ENCODE measurements at regions not wholly inside any gene's neighbourhood (a gene's known extent, or its start where the extent isn't known, plus 50 kb on each side); places are given as distances from the start of the nearest gene placed in this dataset.

DNA sequence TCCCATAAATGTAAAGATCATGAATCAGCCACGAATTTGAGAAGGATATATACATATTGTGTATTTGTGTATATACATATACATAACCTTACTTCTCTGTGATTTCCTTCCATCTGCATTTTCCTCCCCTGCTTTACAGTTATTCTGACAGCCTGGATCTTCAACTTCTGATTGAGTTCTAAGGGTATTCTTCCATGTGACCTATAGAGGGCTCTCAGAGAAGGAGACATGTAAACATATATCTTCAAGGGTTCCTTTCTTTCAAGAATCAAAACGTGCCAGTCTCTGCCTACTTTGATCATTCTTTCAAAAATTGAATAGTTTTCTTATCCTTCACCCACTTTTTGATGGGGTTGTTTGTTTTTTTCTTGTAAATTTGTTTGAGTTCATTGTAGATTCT, 453.7 kb upstream of the POT1 start:
- H3K9me3 ChIP-seq: no peaks in the 10 kb centered on the region
- no peaks in the 10 kb centered on the region for H3K36me3 ChIP-seq
- 35 to 39% methylated on average over 2 of the region's 2 CpGs for WGBS, 2 donors
- DNase-seq: no peak
- H3K27me3 ChIP-seq: no peaks in the 10 kb centered on the region
- H3K4me1 ChIP-seq: no peaks in the 10 kb centered on the region
- intact Hi-C loops (cut with DNase I): no loop called here
- no peak overlapping the region for H3K27ac ChIP-seq
- H3K4me3 ChIP-seq (replicated peaks in 1 of 3): no peak overlapping the region
- no peak for TF ChIP-seq POLR2A (IDR thresholded peaks at IDR 0.05)
- TF ChIP-seq, protein P1, sequence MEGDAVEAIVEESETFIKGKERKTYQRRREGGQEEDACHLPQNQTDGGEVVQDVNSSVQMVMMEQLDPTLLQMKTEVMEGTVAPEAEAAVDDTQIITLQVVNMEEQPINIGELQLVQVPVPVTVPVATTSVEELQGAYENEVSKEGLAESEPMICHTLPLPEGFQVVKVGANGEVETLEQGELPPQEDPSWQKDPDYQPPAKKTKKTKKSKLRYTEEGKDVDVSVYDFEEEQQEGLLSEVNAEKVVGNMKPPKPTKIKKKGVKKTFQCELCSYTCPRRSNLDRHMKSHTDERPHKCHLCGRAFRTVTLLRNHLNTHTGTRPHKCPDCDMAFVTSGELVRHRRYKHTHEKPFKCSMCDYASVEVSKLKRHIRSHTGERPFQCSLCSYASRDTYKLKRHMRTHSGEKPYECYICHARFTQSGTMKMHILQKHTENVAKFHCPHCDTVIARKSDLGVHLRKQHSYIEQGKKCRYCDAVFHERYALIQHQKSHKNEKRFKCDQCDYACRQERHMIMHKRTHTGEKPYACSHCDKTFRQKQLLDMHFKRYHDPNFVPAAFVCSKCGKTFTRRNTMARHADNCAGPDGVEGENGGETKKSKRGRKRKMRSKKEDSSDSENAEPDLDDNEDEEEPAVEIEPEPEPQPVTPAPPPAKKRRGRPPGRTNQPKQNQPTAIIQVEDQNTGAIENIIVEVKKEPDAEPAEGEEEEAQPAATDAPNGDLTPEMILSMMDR (IDR thresholded peaks at IDR 0.05): no peak

DNA sequence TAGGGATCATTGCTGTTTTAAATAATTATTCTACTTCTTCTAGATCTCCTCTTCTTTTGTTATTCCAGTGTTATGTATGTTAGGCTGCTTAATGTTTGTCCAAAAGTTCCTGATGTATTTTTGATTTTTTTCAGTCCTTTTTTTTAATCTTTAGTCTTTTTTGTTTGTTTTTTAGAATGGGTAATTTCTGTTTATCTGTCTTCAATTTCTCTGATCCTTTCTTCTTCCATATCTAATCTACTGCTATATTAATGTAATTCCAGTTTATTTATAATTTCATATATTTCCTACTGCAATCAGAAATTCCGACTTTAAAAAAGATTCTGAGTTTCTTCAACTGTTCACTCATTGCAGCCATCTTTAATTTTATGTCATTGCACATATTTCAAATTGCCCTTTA, 452.8 kb upstream of the POT1 start:
- intact Hi-C loops (cut with DNase I): no loop called here
- H3K4me3 ChIP-seq (replicated peaks in 1 of 3): no peak overlapping the region
- no peak overlapping the region for H3K27ac ChIP-seq
- TF ChIP-seq POLR2A (IDR thresholded peaks at IDR 0.05): no peak
- TF ChIP-seq, protein P1 (IDR thresholded peaks at IDR 0.05): no peak
- no peaks in the 10 kb centered on the region for H3K36me3 ChIP-seq
- H3K9me3 ChIP-seq: no peaks in the 10 kb centered on the region
- no peak for DNase-seq
- no peaks in the 10 kb centered on the region for H3K27me3 ChIP-seq
- no peaks in the 10 kb centered on the region for H3K4me1 ChIP-seq
- 89 to 98% methylated on average over 1 of the region's 1 CpG for WGBS, 2 donors

DNA sequence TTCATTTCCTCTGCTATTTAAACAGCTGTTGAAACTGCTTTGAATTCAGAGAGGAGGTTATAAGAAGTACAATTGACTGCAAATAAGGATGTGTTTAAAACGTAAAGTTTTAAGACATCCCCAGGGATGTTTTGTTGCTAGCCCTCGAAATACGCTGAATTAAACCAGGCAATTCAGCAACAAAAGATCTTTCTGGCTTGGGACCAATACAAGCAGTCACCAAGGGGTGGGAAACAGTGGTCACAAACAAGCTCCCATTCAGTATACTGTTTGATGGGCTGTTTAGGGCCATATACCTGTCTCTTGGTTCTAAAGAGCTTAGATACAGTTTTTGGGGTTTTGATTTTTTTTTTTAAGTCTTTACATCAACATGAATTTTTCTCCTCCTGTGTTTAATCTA, 446.3 kb upstream of the POT1 start:
- intact Hi-C loops (cut with DNase I): no loop called here
- H3K27me3 ChIP-seq: no peaks in the 10 kb centered on the region
- H3K4me1 ChIP-seq: no peaks in the 10 kb centered on the region
- DNase-seq: no peak
- no peak overlapping the region for H3K4me3 ChIP-seq (replicated peaks in 1 of 3)
- TF ChIP-seq, protein P1 (IDR thresholded peaks at IDR 0.05): no peak
- TF ChIP-seq POLR2A (IDR thresholded peaks at IDR 0.05): no peak
- whole genome bisulfite sequencing, 2 donors: 60 to 79% methylated on average over 3 of the region's 3 CpGs
- H3K27ac ChIP-seq: no peak overlapping the region
- no peaks in the 10 kb centered on the region for H3K36me3 ChIP-seq
- no peaks in the 10 kb centered on the region for H3K9me3 ChIP-seq

DNA sequence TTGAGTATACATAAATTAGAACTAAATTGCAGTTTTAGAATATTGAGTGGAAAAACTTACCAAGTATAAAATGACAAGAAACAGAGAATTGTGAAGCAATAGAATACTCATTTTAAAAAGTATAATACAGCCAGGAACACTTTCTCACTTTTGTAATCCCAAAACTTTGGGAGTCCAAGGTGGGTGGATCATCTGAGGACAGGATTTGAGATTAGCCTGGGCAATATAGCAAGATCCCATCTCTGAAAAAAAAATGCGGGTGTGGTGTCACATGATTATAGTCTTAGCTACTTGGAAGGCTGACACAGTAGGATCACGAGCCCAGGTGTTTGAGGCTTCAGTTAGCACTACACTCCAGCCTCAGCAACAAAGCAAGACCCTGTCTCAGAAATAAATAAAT, 440.9 kb upstream of the POT1 start:
- DNase-seq: no peak
- H3K27ac ChIP-seq: no peak overlapping the region
- no peak overlapping the region for H3K4me3 ChIP-seq (replicated peaks in 1 of 3)
- H3K9me3 ChIP-seq: no peaks in the 10 kb centered on the region
- H3K36me3 ChIP-seq: no peaks in the 10 kb centered on the region
- WGBS, 2 donors: 82 to 87% methylated on average over 2 of the region's 2 CpGs
- no peak for TF ChIP-seq POLR2A (IDR thresholded peaks at IDR 0.05)
- TF ChIP-seq, protein P1 (IDR thresholded peaks at IDR 0.05): no peak
- intact Hi-C loops (cut with DNase I): no loop called here
- no peaks in the 10 kb centered on the region for H3K4me1 ChIP-seq
- no peaks in the 10 kb centered on the region for H3K27me3 ChIP-seq

DNA sequence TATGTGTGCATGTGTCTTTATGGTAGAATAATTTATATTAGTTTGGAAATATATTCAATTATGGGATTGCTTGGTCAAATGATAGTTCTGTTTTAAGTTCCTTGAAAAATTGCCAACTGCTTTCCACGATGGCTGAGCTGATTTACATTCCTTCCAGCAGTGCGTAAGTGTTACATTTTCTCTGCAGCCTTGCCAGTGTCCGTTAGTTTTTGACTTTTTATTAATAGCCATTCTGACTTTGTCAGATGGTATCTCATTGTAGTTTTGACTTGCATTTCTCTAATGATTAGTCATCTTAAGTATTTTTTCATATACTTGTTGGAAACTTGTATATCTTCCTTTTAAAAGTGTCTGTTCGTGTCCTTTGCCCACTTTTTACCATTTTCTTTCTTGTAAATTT, 434.2 kb upstream of the POT1 start:
- Histone ChIP-seq H3K9me3 (no peaks in the 10 kb centered on the region), H3K27me3 (no peaks in the 10 kb centered on the region), H3K4me1 (no peaks in the 10 kb centered on the region), H3K4me3 (replicated peaks in 1 of 3) (no peak overlapping the region), H3K27ac (no peak overlapping the region), H3K36me3 (no peaks in the 10 kb centered on the region)
- DNase-seq: no peak
- intact Hi-C loops (cut with DNase I): no loop called here
- no peak for TF ChIP-seq POLR2A (IDR thresholded peaks at IDR 0.05)
- TF ChIP-seq, protein P1 (IDR thresholded peaks at IDR 0.05): no peak
- whole genome bisulfite sequencing, 2 donors: 66 to 73% methylated on average over 4 of the region's 4 CpGs

All from thyroid gland (tissue), 4 donors.